ENCODE measurements at regions not wholly inside any gene's neighbourhood (a gene's known extent, or its start where the extent isn't known, plus 50 kb on each side); places are given as distances from the start of the nearest gene placed in this dataset.
"Not testable (repeated sequence)": the region's sequence is repeated elsewhere in the genome, so short reads cannot be mapped to it uniquely, and the experiment has no call there.

GRCh38 chr3:95312650-95313049, 1249.8 kb downstream of the NSUN3 start:
- no peak for DNase-seq

- DNase-seq, result no peak
These were observed 1257.1 kb downstream of the NSUN3 start for GRCh38 chr3:95319921-95320494.

GRCh38 chr3:95327478-95327877, 1264.6 kb downstream of the NSUN3 start:
- no peak for DNase-seq

- DNase-seq, result no peak
These were observed 1271.0 kb downstream of the NSUN3 start for GRCh38 chr3:95333826-95334225.

GRCh38 chr3:95334461-95334860, 1271.6 kb downstream of the NSUN3 start:
- no peak for DNase-seq

- DNase-seq, result no peak
These were observed 1272.7 kb downstream of the NSUN3 start for GRCh38 chr3:95335517-95335916.

GRCh38 chr3:95338446-95338845, 1275.6 kb downstream of the NSUN3 start:
- DNase-seq, result no peak

- no peak for DNase-seq
These were observed 1278.5 kb downstream of the NSUN3 start for GRCh38 chr3:95341314-95341713.

GRCh38 chr3:95343228-95343627, 1280.4 kb downstream of the NSUN3 start:
- no peak for DNase-seq

- no peak for DNase-seq
These were observed 1280.9 kb downstream of the NSUN3 start for GRCh38 chr3:95343767-95344166.

GRCh38 chr3:95347936-95348335, 1285.1 kb downstream of the NSUN3 start:
- not testable (repeated sequence) for DNase-seq

GRCh38 chr3:95348879-95349278, 1286.0 kb downstream of the NSUN3 start:
- no peak for DNase-seq

GRCh38 chr3:95350049-95350448, 1287.2 kb downstream of the NSUN3 start:
- DNase-seq, result no peak

- no peak for DNase-seq
These were observed 1288.3 kb downstream of the NSUN3 start for GRCh38 chr3:95351158-95351557.

- no peak for DNase-seq
These were observed 1289.6 kb downstream of the NSUN3 start for GRCh38 chr3:95352471-95352870.

GRCh38 chr3:95354489-95354888, 1291.6 kb downstream of the NSUN3 start:
- no peak for DNase-seq

- DNase-seq, result no peak
These were observed 1294.1 kb downstream of the NSUN3 start for GRCh38 chr3:95356764-95357501.

- no peak for DNase-seq
These were observed 1324.6 kb downstream of the NSUN3 start for GRCh38 chr3:95387242-95388021.

- DNase-seq, result no peak
These were observed 1327.0 kb downstream of the NSUN3 start for GRCh38 chr3:95389725-95390313.

GRCh38 chr3:95394286-95394685, 1331.4 kb downstream of the NSUN3 start:
- no peak for DNase-seq

GRCh38 chr3:95399585-95399984, 1336.7 kb downstream of the NSUN3 start:
- DNase-seq, result no peak

- no peak for DNase-seq
These were observed 1338.8 kb downstream of the NSUN3 start for GRCh38 chr3:95401693-95402092.

GRCh38 chr3:95407709-95408463, 1345.0 kb downstream of the NSUN3 start:
- DNase-seq, result no peak

Data from activated CD4-positive, alpha-beta T cell treated with anti-CD3 and anti-CD28 coated beads for 1 hour (primary cell).